H1 (cell line): ENCODE measurements at regions not wholly inside any gene's neighbourhood (a gene's known extent, or its start where the extent isn't known, plus 50 kb on each side); places are given as distances from the start of the nearest gene placed in this dataset.

Source experiments
- CTCF ChIA-PET: fragments of 300-600 bp; sonication (Branson Sonifier 250); formaldehyde crosslinking; loops from one replicate; lab custom pipeline; 2021; ENCODE audit not compliant: partially characterized antibody; lab: Charles Lee
- POLR2A ChIA-PET: fragments of 300-600 bp; sonication (Branson Sonifier 250); formaldehyde crosslinking; loops from one replicate; lab custom pipeline; 2021; ENCODE audit warnings: inconsistent platforms; ENCODE audit not compliant: partially characterized antibody; lab: Charles Lee
- DNase-seq, 2 experiments: peaks; one replicate each; pipeline versions ENCODE4 v3.0.0 to v3.0.0-alpha.2; 2010 to 2022; ENCODE audit warnings: low spot score in 2 of 2, low read depth in 1 of 2, mixed read lengths in 1 of 2
- FAIRE-seq: peaks from 2 replicates; lab custom pipeline; 2011; peaks lifted over from hg19 to GRCh38; lab: Jason Lieb, UNC
- H2AFZ ChIP-seq: 2 replicates; pipeline ENCODE4 v1.8.1; 2012; ENCODE audit warnings: low read length, inconsistent platforms
- H2AK5ac ChIP-seq: 2 replicates; pipeline ENCODE4 v1.6.1; 2013; ENCODE audit warnings: low read depth, low read length
- H2BK120ac ChIP-seq: replicated peaks from 2 replicates; pipeline ENCODE3; 2013; ENCODE audit warnings: low read depth, low read length, inconsistent platforms
- H2BK12ac ChIP-seq: 2 replicates; pipeline ENCODE4 v1.6.1; 2013; ENCODE audit warnings: low read depth, low read length
- H2BK15ac ChIP-seq: 2 replicates; pipeline ENCODE4 v1.6.1; 2013; ENCODE audit warnings: low read length
- H2BK20ac ChIP-seq: 2 replicates; pipeline ENCODE4 v1.6.1; 2013; ENCODE audit warnings: low read length
- H2BK5ac ChIP-seq: 2 replicates; pipeline ENCODE4 v1.6.1; 2013; ENCODE audit warnings: low read depth, low read length
- H3K14ac ChIP-seq: 2 replicates; pipeline ENCODE4 v1.6.1; 2013; ENCODE audit warnings: inconsistent platforms; ENCODE audit not compliant: insufficient read length
- H3K18ac ChIP-seq: 2 replicates; pipeline ENCODE4 v1.6.1; 2013; ENCODE audit warnings: low read length; ENCODE audit errors: extremely low read depth
- H3K23ac ChIP-seq: 2 replicates; pipeline ENCODE4 v1.6.1; 2013; ENCODE audit warnings: inconsistent platforms; ENCODE audit not compliant: insufficient read length
- H3K23me2 ChIP-seq: 2 replicates; pipeline ENCODE4 v1.6.1; 2013; ENCODE audit warnings: low read depth, low read length
- H3K27ac ChIP-seq: 2 replicates; pipeline ENCODE4 v1.6.1; 2011; ENCODE audit warnings: low read depth, low read length, inconsistent platforms
- H3K27me3 ChIP-seq, 4 experiments: replicated peaks in 1 of 4; 1 replicate in 1 of 4; 2 replicates in 3 of 4; pipeline versions ENCODE4 v1.6.1 to v1.8.1; 2011 to 2013; ENCODE audit warnings: low read length in 3 of 4, mild to moderate bottlenecking in 3 of 4, inconsistent platforms in 2 of 4, mixed read lengths in 2 of 4, moderate library complexity in 1 of 4; ENCODE audit not compliant: control insufficient read depth in 3 of 4, insufficient read depth in 3 of 4; ENCODE audit errors: extremely low read depth in 1 of 4
- H3K36me3 ChIP-seq, 4 experiments: 2 replicates each; pipeline versions ENCODE4 v1.6.1 to v1.8.1; 2011 to 2013; ENCODE audit warnings: mild to moderate bottlenecking in 4 of 4, low read length in 3 of 4, moderate library complexity in 2 of 4, control low read depth in 1 of 4, inconsistent platforms in 1 of 4; ENCODE audit not compliant: insufficient read depth in 4 of 4, control insufficient read depth in 2 of 4
- H3K4ac ChIP-seq: replicated peaks from 2 replicates; pipeline ENCODE3; 2013; ENCODE audit warnings: low read length, low read depth, mixed read lengths, inconsistent platforms; ENCODE audit not compliant: insufficient read length
- H3K4me1 ChIP-seq, 4 experiments: replicated peaks in 1 of 4; 1 replicate in 1 of 4; 2 replicates in 3 of 4; pipeline versions ENCODE4 v1.6.1 to v1.8.1; 2011 to 2013; ENCODE audit warnings: low read length in 3 of 4, inconsistent platforms in 2 of 4, mixed read lengths in 1 of 4; ENCODE audit not compliant: insufficient read depth in 4 of 4, control insufficient read depth in 3 of 4
- H3K4me2 ChIP-seq, 2 experiments: 2 replicates each; pipeline versions ENCODE4 v1.6.1 to v1.8.1; 2011 to 2013; ENCODE audit warnings: low read depth in 2 of 2, low read length in 2 of 2, control low read depth in 1 of 2, inconsistent platforms in 1 of 2, mild to moderate bottlenecking in 1 of 2; ENCODE audit not compliant: insufficient read depth in 1 of 2
- H3K4me3 ChIP-seq, 4 experiments: fragments of 200-600, 300-600 bp in 1 of 4; sonication (generic), shearing (Covaris generic), sonication (Bioruptor Twin) in 1 of 4; 2 replicates each; pipeline versions ENCODE4 v1.5.1 to v1.8.1; 2011 to 2016; ENCODE audit warnings: low read length in 4 of 4, low read depth in 3 of 4, control low read depth in 2 of 4, inconsistent platforms in 2 of 4, mild to moderate bottlenecking in 2 of 4, mixed read lengths in 1 of 4, moderate library complexity in 1 of 4; ENCODE audit not compliant: insufficient read depth in 2 of 4; ENCODE audit errors: extremely low read depth in 1 of 4
- H3K56ac ChIP-seq: replicated peaks from 2 replicates; pipeline ENCODE3; 2013; ENCODE audit warnings: low read depth, mild to moderate bottlenecking, mixed read lengths, low read length, inconsistent platforms; ENCODE audit not compliant: insufficient read length
- H3K79me1 ChIP-seq: 2 replicates; pipeline ENCODE4 v1.6.1; 2013; ENCODE audit warnings: low read depth, low read length, control low read depth
- H3K79me2 ChIP-seq, 2 experiments: 2 replicates each; pipeline versions ENCODE4 v1.6.1 to v1.8.1; 2012 to 2013; ENCODE audit warnings: low read length in 2 of 2, mild to moderate bottlenecking in 2 of 2, inconsistent platforms in 1 of 2; ENCODE audit not compliant: insufficient read depth in 2 of 2, control insufficient read depth in 1 of 2
- H3K9ac ChIP-seq, 4 experiments: replicated peaks in 1 of 4; 1 replicate in 1 of 4; 2 replicates in 3 of 4; pipeline versions ENCODE4 v1.6.1 to v1.8.1; 2011 to 2013; ENCODE audit warnings: low read depth in 3 of 4, low read length in 3 of 4, control low read depth in 2 of 4, mild to moderate bottlenecking in 2 of 4, moderate library complexity in 2 of 4, inconsistent platforms in 1 of 4; ENCODE audit errors: extremely low read depth in 1 of 4
- H3K9me3 ChIP-seq, 2 experiments: 2 replicates each; pipeline versions ENCODE4 v1.6.1 to v1.8.1; 2012 to 2013; ENCODE audit warnings: mild to moderate bottlenecking in 2 of 2, moderate library complexity in 2 of 2, control low read depth in 1 of 2, inconsistent platforms in 1 of 2, low read depth in 1 of 2, low read length in 1 of 2, mixed read lengths in 1 of 2; ENCODE audit not compliant: insufficient read depth in 2 of 2
- H4K20me1 ChIP-seq, 2 experiments: replicated peaks in 1 of 2; 2 replicates each; pipeline versions ENCODE3 to v1.8.1; 2011 to 2013; ENCODE audit warnings: inconsistent platforms in 2 of 2, low read length in 2 of 2, mild to moderate bottlenecking in 1 of 2; ENCODE audit not compliant: insufficient read depth in 2 of 2, control insufficient read depth in 1 of 2
- H4K5ac ChIP-seq: 2 replicates; pipeline ENCODE4 v1.6.1; 2013; ENCODE audit warnings: low read length, low read depth, mixed read lengths, inconsistent platforms; ENCODE audit not compliant: insufficient read length
- H4K8ac ChIP-seq: 2 replicates; pipeline ENCODE4 v1.8.0; 2013; ENCODE audit warnings: mild to moderate bottlenecking, moderate library complexity, low read length, inconsistent platforms; ENCODE audit not compliant: insufficient read depth; ENCODE audit errors: extremely low read depth
- H4K91ac ChIP-seq: replicated peaks from 2 replicates; pipeline ENCODE3; 2013; ENCODE audit warnings: low read length, mixed read lengths, inconsistent platforms; ENCODE audit not compliant: insufficient read length
- CEBPB ChIP-seq: IDR thresholded peaks from 2 replicates; pipeline ENCODE4 v1.6.1; 2012; ENCODE audit warnings: low read depth, low read length
- CHD1 ChIP-seq: IDR thresholded peaks from 2 replicates; pipeline ENCODE4 v1.6.1; 2012; ENCODE audit warnings: low read depth, low read length, improper control_type of control experiment
- CREB1 ChIP-seq: IDR thresholded peaks from 2 replicates; pipeline ENCODE4 v1.6.1; 2012; ENCODE audit warnings: inconsistent platforms
- JUND ChIP-seq: IDR thresholded peaks from 2 replicates; pipeline ENCODE4 v1.6.1; 2011; ENCODE audit warnings: mild to moderate bottlenecking, improper control_type of control experiment, low read length
- WGBS, 2 experiments: shearing (Covaris generic) in 1 of 2; methylation state at CpG; one replicate each; pipeline versions ENCODE4 v1.1.6 to v1.1.7; 2013 to 2015; ENCODE audit warnings: low lambda C conversion rate in 2 of 2, mixed read lengths in 2 of 2, inconsistent platforms in 1 of 2, low coverage in 1 of 2, missing lambda C conversion rate in 1 of 2; ENCODE audit not compliant: insufficient replicate concordance in 2 of 2, insufficient coverage in 1 of 2, insufficient read length in 1 of 2; ENCODE audit errors: extremely low coverage in 1 of 2, missing lambda C conversion rate in 1 of 2; 5-methylcytosine and 5-hydroxymethylcytosine counted together

GRCh38 chr7:89584896-89585295 is 569.4 kb upstream of the STEAP1 start:
- POLR2A ChIA-PET, result no interaction called here
- H3K9me3 ChIP-seq, result peaks cover 9 to 10% of the 10 kb centered on the region in 2 experiments; a peak in 2 of 4 replicates
- H3K56ac ChIP-seq, result no peak overlapping the region
- H4K20me1 ChIP-seq, result no peaks in the 10 kb centered on the region
- H3K4ac ChIP-seq, result no peak overlapping the region
- H3K36me3 ChIP-seq, result 0 out of 8 replicates have a peak, but pooled peaks cover 0 to 3% (median 0%) of the 10 kb centered on the region in 4 experiments
- H3K79me1 ChIP-seq, result no peaks in the 10 kb centered on the region
- H3K4me2 ChIP-seq, result no peak overlapping the region
- no peak overlapping the region for H3K14ac ChIP-seq
- no peaks in the 10 kb centered on the region for H3K23me2 ChIP-seq
- no peak overlapping the region for H2AK5ac ChIP-seq
- no peak overlapping the region for H2BK15ac ChIP-seq
- no peak overlapping the region for H4K91ac ChIP-seq
- no peak overlapping the region for H4K5ac ChIP-seq
- H2BK20ac ChIP-seq, result no peak overlapping the region
- H2BK12ac ChIP-seq, result no peak overlapping the region
- no peak overlapping the region for H3K18ac ChIP-seq
- H4K8ac ChIP-seq, result no peak overlapping the region
- H2BK5ac ChIP-seq, result no peak overlapping the region
- no peaks in the 10 kb centered on the region for H3K4me1 ChIP-seq
- no peak overlapping the region for H3K23ac ChIP-seq
- FAIRE-seq, result no peak
- no peak overlapping the region for H3K9ac ChIP-seq
- no peaks in the 10 kb centered on the region for H3K79me2 ChIP-seq
- 100% methylated on average over 1 of the region's 1 CpG; no CpG with 5 or more reads in 1 of the 2 experiments for WGBS, 2 experiments
- DNase-seq, result no peak
- H3K27ac ChIP-seq, result no peak overlapping the region
- H3K27me3 ChIP-seq, result no peaks in the 10 kb centered on the region
- H2BK120ac ChIP-seq, result no peak overlapping the region
- no peak overlapping the region for H3K4me3 ChIP-seq
- no peak for TF ChIP-seq CHD1
- TF ChIP-seq JUND, result no peak
- no peak for TF ChIP-seq CEBPB
- TF ChIP-seq CREB1, result no peak
- H2AFZ ChIP-seq, result no peak overlapping the region
- CTCF ChIA-PET, result interaction anchor here (0.6 to 0.9 kb wide), 2 partner anchors 137 to 267 kb away, joined by 3 to 4 read pairs; no protein-coding TSS in a partner anchor
